ENCODE measurements at regions not wholly inside any gene's neighbourhood (a gene's known extent, or its start where the extent isn't known, plus 50 kb on each side); places are given as distances from the start of the nearest gene placed in this dataset.

GRCh38 chr3:189529889-189530471 is 101.2 kb upstream of the TP63 start:
- no peak for ATAC-seq
- SMC1A ChIA-PET (ENCODE audit: uncharacterized antibody, unreplicated experiment), result interaction anchor here (0.6 to 2.2 kb wide), 17 partner anchors 10 to 448 kb away, joined by 3 to 9 read pairs (median 3); no protein-coding TSS in a partner anchor
- no peak overlapping the region for H3K27ac ChIP-seq (ENCODE audit: control insufficient read depth, insufficient read depth)
- no peak overlapping the region for H3K4me3 ChIP-seq
- no peaks in the 10 kb centered on the region for H3K36me3 ChIP-seq (ENCODE audit: control insufficient read depth in 2 of 2, insufficient read depth in 2 of 2, low read length in 1 of 2)
- no peaks in the 10 kb centered on the region for H3K4me1 ChIP-seq (ENCODE audit: control insufficient read depth, insufficient read depth, low read length)
- CTCF ChIA-PET, result interaction anchor here (0.5 to 2.2 kb wide), 4 partner anchors 17 to 694 kb away, joined by 3 to 7 read pairs (median 5); no protein-coding TSS in a partner anchor
- BruUV-seq (replicated peaks), result no TSS peak
- H3K9ac ChIP-seq (ENCODE audit: control insufficient read depth, insufficient read depth, low read length), result no peak overlapping the region
- no peak for DNase-seq (ENCODE audit: low read depth, low spot score)
- intact Hi-C loops (cut with micrococcal nuclease; ENCODE audit: unreplicated experiment), result no loop called here
- no peak for TF ChIP-seq SPI1 (IDR thresholded peaks at IDR 0.05; ENCODE audit: borderline replicate concordance, insufficient read depth, low read depth, low read length)
- TF ChIP-seq ATF2 (IDR thresholded peaks at IDR 0.05; ENCODE audit: low read length), result 0 out of 2 replicates have a peak, but pooled peaks have one; percentile 0
- TF ChIP-seq ETV6 (conservative IDR thresholded peaks at IDR 0.05 in 1 of 2, IDR thresholded peaks at IDR 0.05 in 1 of 2; ENCODE audit: borderline replicate concordance in 1 of 2, low read depth in 1 of 2), result peak in 1 of 2 experiments; percentile 4; a peak in 1 of 4 replicates
- TF ChIP-seq IRF4 (IDR thresholded peaks at IDR 0.05; ENCODE audit: low read depth, low read length), result no peak
- TF ChIP-seq TBL1XR1 (IDR thresholded peaks at IDR 0.05; ENCODE audit: low read depth, low read length), result no peak
- H3K9me3 ChIP-seq (replicated peaks; ENCODE audit: control insufficient read depth, insufficient read depth, low read length), result no peaks in the 10 kb centered on the region; the same call in 1 of the 3 replicates
- in situ Hi-C loops (cut with MboI), result no loop called here
- H3K4me2 ChIP-seq (ENCODE audit: control insufficient read depth, insufficient read depth), result 0 out of 2 replicates have a peak overlapping the region, but pooled peaks have one; percentile 19
- RAD21 ChIA-PET (ENCODE audit: unreplicated experiment), result interaction anchor here (1.0 to 1.5 kb wide), 6 partner anchors 18 to 180 kb away, joined by 3 to 4 read pairs (median 3); no protein-coding TSS in a partner anchor
- POLR2A ChIA-PET, result interaction anchor here (1.4 kb wide), 1 partner anchor 34 kb away, joined by 4 read pairs; no protein-coding TSS in a partner anchor
- H4K20me1 ChIP-seq (ENCODE audit: control insufficient read depth, insufficient read depth), result no peaks in the 10 kb centered on the region
- 60% methylated on average over 5 of the region's 5 CpGs for WGBS (ENCODE audit: insufficient coverage, insufficient replicate concordance, low lambda C conversion rate, missing lambda C conversion rate)
- peak; percentile 68 for FAIRE-seq
- no peaks in the 10 kb centered on the region for H3K27me3 ChIP-seq (replicated peaks in 1 of 2; ENCODE audit: control insufficient read depth in 2 of 2, insufficient read depth in 2 of 2, low read length in 1 of 2)
- H3K79me2 ChIP-seq (ENCODE audit: control insufficient read depth, insufficient read depth, low read length), result no peaks in the 10 kb centered on the region
- H2AFZ ChIP-seq (ENCODE audit: control insufficient read depth, low read depth, low read length), result no peak overlapping the region

All from GM12878 (cell line).